Nephron progenitor cell (in vitro differentiated cells): ENCODE measurements at regions not wholly inside any gene's neighbourhood (a gene's known extent, or its start where the extent isn't known, plus 50 kb on each side); places are given as distances from the start of the nearest gene placed in this dataset.

Experiments
- DNase-seq: peaks from one replicate; pipeline ENCODE4 v3.0.0; 2021
- H3K27ac Mint-ChIP-seq: 2 replicates; pipeline ENCODE4 v1.8.0; 2021; ENCODE audit warnings: mild to moderate bottlenecking, moderate library complexity, mixed read lengths
- H3K27me3 Mint-ChIP-seq: 2 replicates; pipeline ENCODE4 v1.8.0; 2021; ENCODE audit warnings: mild to moderate bottlenecking, low read depth, mixed read lengths; ENCODE audit not compliant: poor library complexity
- H3K36me3 Mint-ChIP-seq: 2 replicates; pipeline ENCODE4 v1.8.0; 2021; ENCODE audit warnings: low read depth, mixed read lengths
- H3K4me1 Mint-ChIP-seq: 2 replicates; pipeline ENCODE4 v1.8.0; 2021; ENCODE audit warnings: mixed read lengths
- H3K4me3 Mint-ChIP-seq: 2 replicates; pipeline ENCODE4 v1.8.0; 2021; ENCODE audit warnings: mild to moderate bottlenecking, moderate library complexity, mixed read lengths
- H3K9me3 Mint-ChIP-seq: 2 replicates; pipeline ENCODE4 v1.8.0; 2021; ENCODE audit warnings: mild to moderate bottlenecking, moderate library complexity, mixed read lengths
- TF ChIP-seq, protein P1 (sequence below): fragments of 200-600 bp; sonication (generic); IDR thresholded peaks from 2 replicates; pipeline ENCODE4 v1.5.0; 2021; ENCODE audit warnings: antibody characterized with exemption

DNA sequence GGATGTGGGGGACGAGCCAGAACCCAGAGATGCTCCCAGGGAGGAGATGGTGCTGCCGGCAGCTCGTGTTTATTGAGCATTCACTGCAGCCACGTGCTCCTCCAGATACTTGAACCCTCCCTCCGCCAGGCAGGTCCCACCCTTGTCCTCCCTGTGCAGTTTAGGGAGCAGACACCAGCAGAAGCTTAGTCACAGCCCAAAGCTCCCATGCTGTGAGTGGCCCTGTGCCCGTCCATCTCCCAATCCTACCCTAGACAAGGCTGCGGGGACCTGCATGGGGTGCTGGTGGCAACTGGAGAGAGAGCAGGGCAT lies 176.5 kb upstream of the COPS8 start:
- Mint-ChIP-seq H3K4me3 (no peak overlapping the region), H3K9me3 (no peaks in the 10 kb centered on the region), H3K36me3 (no peaks in the 10 kb centered on the region), H3K4me1 (peaks cover 51% of the 10 kb centered on the region), H3K27me3 (peaks cover 35% of the 10 kb centered on the region), H3K27ac (no peak overlapping the region)
- TF ChIP-seq, protein P1, sequence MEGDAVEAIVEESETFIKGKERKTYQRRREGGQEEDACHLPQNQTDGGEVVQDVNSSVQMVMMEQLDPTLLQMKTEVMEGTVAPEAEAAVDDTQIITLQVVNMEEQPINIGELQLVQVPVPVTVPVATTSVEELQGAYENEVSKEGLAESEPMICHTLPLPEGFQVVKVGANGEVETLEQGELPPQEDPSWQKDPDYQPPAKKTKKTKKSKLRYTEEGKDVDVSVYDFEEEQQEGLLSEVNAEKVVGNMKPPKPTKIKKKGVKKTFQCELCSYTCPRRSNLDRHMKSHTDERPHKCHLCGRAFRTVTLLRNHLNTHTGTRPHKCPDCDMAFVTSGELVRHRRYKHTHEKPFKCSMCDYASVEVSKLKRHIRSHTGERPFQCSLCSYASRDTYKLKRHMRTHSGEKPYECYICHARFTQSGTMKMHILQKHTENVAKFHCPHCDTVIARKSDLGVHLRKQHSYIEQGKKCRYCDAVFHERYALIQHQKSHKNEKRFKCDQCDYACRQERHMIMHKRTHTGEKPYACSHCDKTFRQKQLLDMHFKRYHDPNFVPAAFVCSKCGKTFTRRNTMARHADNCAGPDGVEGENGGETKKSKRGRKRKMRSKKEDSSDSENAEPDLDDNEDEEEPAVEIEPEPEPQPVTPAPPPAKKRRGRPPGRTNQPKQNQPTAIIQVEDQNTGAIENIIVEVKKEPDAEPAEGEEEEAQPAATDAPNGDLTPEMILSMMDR, result no peak
- no peak for DNase-seq

DNA sequence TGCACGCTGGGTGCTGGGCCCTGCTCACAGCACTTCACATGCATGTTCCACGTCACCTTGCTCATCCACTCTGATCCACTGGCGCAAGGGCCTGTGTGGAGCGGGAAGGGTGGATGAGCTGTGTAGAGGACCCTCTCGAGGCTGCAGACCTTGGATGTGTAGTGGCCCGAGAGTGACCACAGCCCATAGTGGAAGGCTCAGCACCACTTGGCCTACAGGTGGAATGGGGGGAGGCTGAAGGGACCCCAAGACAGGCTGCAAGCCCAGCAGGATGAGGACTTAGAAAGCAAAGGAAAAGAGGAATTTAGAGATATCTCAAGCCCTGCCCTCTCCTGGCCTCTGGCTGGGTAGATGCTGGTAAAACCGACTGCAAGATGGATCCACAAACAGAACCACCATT lies 175.9 kb upstream of the COPS8 start:
- Mint-ChIP-seq H3K36me3 (no peaks in the 10 kb centered on the region), H3K4me3 (no peak overlapping the region)

DNA sequence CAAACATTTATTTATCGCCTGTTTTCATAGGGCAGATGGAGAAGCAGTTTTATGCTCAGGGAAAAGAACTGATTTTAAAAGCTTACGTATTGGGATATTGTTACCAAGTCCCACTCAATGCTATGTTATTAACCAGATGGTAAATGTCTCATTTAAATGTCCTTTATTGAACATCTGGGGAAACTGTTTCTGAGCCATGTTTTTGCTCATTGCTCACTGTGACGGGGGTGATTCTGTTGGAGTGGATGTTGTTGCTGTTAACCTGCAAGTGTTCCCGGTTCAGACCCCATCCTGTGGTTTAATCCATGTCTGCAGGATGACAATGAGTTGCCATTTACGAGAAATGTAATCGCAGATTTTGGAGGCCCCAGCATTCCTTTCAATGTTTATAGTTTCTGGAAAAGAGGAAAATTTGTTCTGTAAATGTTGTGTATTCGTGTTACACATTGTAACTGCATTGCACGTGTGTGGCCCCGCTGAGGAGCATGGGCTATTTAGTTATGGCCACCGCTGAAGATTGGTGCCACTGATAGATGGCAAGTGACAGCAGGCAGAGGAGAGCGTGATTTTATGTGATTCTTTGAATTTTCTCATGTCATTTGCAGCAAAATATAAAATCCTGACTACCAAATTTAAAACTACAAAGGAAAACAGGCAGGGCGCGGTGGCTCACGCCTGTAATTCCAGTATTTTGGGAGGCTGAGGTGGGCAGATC lies 174.8 kb upstream of the COPS8 start:
- TF ChIP-seq, protein P1, result no peak
- H3K4me1 Mint-ChIP-seq, result peaks cover 42% of the 10 kb centered on the region
- H3K27ac Mint-ChIP-seq, result no peak overlapping the region
- no peak overlapping the region for H3K4me3 Mint-ChIP-seq
- peaks cover 38% of the 10 kb centered on the region for H3K27me3 Mint-ChIP-seq
- H3K36me3 Mint-ChIP-seq, result no peaks in the 10 kb centered on the region
- no peaks in the 10 kb centered on the region for H3K9me3 Mint-ChIP-seq
- DNase-seq, result no peak

More for the DNA sequence above, 175.9 kb upstream of the COPS8 start:
- DNase-seq, result no peak
- TF ChIP-seq, protein P1, result no peak
- Mint-ChIP-seq H3K27ac (no peak overlapping the region), H3K9me3 (no peaks in the 10 kb centered on the region), H3K4me1 (peaks cover 47% of the 10 kb centered on the region), H3K27me3 (peaks cover 36% of the 10 kb centered on the region)

DNA sequence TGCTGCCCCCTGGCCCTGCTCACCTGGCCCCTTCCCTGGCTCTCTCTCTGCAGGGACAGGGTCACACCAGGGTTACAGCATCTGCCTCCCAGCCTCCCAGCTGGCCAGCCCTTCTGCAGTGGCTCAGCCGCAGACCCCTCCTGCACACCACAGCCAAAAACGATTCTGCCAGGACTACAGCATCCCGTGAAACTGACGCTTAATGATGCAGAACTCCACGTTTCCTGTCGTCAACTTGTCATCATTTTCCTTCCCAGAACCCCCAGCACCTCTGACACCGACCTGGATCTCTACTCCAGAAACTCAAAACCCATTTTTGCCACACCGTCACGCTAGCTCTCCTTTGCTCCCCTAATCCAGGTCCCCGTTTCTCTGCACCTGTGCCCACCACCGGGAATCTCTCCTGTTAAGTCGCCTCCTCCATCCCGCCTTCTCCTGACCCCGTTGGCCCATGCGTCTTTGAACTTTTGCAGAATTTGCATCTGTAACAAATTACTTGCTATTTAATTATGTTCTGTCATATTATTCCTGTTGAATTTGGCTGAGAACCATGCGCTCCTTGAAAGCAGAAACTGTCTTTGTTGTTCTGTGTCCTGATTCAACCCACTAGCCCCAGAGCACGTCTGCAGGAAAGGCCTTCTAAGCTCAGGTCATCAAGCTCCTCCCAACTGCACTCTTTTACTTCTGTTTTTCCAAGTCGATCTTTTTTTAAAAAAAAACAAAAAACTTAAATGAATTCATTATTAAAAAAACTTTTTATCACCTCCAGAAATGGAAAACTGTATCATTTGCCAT lies 173.2 kb upstream of the COPS8 start:
- Mint-ChIP-seq H3K27me3 (peaks cover 35% of the 10 kb centered on the region), H3K36me3 (no peaks in the 10 kb centered on the region), H3K4me3 (no peak overlapping the region), H3K27ac (peak overlapping the region; percentile 76), H3K4me1 (peaks cover 39% of the 10 kb centered on the region), H3K9me3 (no peaks in the 10 kb centered on the region)
- TF ChIP-seq, protein P1, result no peak
- DNase-seq, result no peak

DNA sequence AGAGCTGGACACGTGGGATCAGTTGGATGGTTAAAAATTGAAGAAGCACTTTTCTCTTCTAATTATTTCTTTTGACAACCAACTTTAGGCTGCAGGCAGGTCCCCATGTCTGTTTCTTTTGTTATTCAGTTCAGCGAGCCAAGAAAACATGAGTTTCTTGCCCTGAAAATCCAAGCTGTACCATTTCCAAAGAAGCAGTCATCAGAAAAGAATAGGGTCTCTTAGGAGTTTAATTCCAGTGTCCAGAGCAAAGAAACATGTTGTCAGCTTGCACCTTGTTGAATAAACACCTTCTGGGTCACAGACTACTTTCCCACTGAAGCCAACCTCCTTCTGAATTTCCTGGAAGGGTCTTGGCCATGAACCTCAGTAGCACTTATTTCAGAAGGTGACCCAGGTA lies 170.5 kb upstream of the COPS8 start:
- no peaks in the 10 kb centered on the region for H3K36me3 Mint-ChIP-seq
- H3K27me3 Mint-ChIP-seq, result peaks cover 21% of the 10 kb centered on the region
- no peaks in the 10 kb centered on the region for H3K9me3 Mint-ChIP-seq
- peaks cover 25% of the 10 kb centered on the region for H3K4me1 Mint-ChIP-seq
- H3K4me3 Mint-ChIP-seq, result no peak overlapping the region
- TF ChIP-seq, protein P1, result no peak
- DNase-seq, result no peak
- no peak overlapping the region for H3K27ac Mint-ChIP-seq
